ENCODE measurements at regions not wholly inside any gene's neighbourhood (a gene's known extent, or its start where the extent isn't known, plus 50 kb on each side); places are given as distances from the start of the nearest gene placed in this dataset.

DNA sequence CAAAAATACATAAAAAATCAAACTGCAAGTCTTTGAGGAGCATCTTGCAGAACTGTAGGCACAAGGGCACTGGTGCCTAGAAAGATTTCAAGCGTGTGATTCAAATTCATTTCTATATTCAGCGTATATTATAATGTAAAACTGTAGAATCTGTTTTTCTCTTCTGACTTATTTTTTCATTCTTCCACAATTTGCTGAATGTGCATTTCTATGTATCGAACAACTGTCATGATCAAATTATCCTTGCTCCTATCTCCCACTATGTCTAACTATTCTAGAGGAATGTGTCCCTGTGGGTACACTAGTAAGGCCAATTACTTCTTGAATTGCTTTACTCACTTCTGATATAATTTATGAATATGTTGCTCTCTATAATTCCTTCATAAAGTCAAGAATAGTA, 283.0 kb upstream of the MAGI2 start:
- POLR2A ChIA-PET: no interaction called here
- Histone ChIP-seq H3K36me3 (ENCODE audit: insufficient read depth, low read length) (no peaks in the 10 kb centered on the region), H3K9me3 (ENCODE audit: control insufficient read depth in 1 of 2, insufficient read depth in 1 of 2, low read length in 2 of 2) (peaks cover 17 to 18% of the 10 kb centered on the region in 2 experiments), H3K4me1 (ENCODE audit: insufficient read depth, low read length) (no peaks in the 10 kb centered on the region), H3K27ac (ENCODE audit: low read depth in 1 of 2, low read length in 2 of 2) (no peak overlapping the region), H3K27me3 (ENCODE audit: control insufficient read depth in 1 of 2, insufficient read depth in 2 of 2, low read length in 2 of 2) (no peaks in the 10 kb centered on the region), H3K4me3 (ENCODE audit: low read length) (no peak overlapping the region)
- intact Hi-C loops (cut with DNase I, micrococcal nuclease): no loop called here
- Mint-ChIP-seq H3K4me3 (no peak overlapping the region), H3K36me3 (ENCODE audit: low read depth) (no peaks in the 10 kb centered on the region), H3K9me3 (peaks cover 19% of the 10 kb centered on the region), H3K27me3 (no peaks in the 10 kb centered on the region), H3K4me1 (ENCODE audit: low read depth) (no peaks in the 10 kb centered on the region), H3K27ac (no peak overlapping the region)
- ATAC-seq (ENCODE audit: poor library complexity): no peak
- no peak for TF ChIP-seq CTCF (IDR thresholded peaks at IDR 0.05)
- no peak for DNase-seq
- CTCF ChIA-PET: no interaction called here

- CTCF ChIA-PET: no interaction called here
- Histone ChIP-seq H3K36me3 (ENCODE audit: insufficient read depth, low read length) (no peaks in the 10 kb centered on the region), H3K4me1 (ENCODE audit: insufficient read depth, low read length) (no peaks in the 10 kb centered on the region), H3K27me3 (ENCODE audit: control insufficient read depth in 1 of 2, insufficient read depth in 2 of 2, low read length in 2 of 2) (no peaks in the 10 kb centered on the region), H3K27ac (ENCODE audit: low read depth in 1 of 2, low read length in 2 of 2) (no peak overlapping the region), H3K9me3 (ENCODE audit: control insufficient read depth in 1 of 2, insufficient read depth in 1 of 2, low read length in 2 of 2) (peaks cover 15 to 17% of the 10 kb centered on the region in 2 experiments), H3K4me3 (ENCODE audit: low read length) (no peak overlapping the region)
- Mint-ChIP-seq H3K4me1 (ENCODE audit: low read depth) (no peaks in the 10 kb centered on the region), H3K9me3 (peaks cover 21% of the 10 kb centered on the region), H3K4me3 (no peak overlapping the region), H3K27me3 (no peaks in the 10 kb centered on the region), H3K36me3 (ENCODE audit: low read depth) (no peaks in the 10 kb centered on the region), H3K27ac (no peak overlapping the region)
- intact Hi-C loops (cut with DNase I, micrococcal nuclease): no loop called here
- no peak for TF ChIP-seq CTCF (IDR thresholded peaks at IDR 0.05)
- POLR2A ChIA-PET: no interaction called here
- ATAC-seq (ENCODE audit: poor library complexity): no peak
- no peak for DNase-seq
Measured at GRCh38 chr7:79735012-79735411, 281.5 kb upstream of the MAGI2 start.

GRCh38 chr7:79734181-79734580, 280.7 kb upstream of the MAGI2 start:
- H3K27me3 ChIP-seq (ENCODE audit: control insufficient read depth in 1 of 2, insufficient read depth in 2 of 2, low read length in 2 of 2): no peaks in the 10 kb centered on the region
- ATAC-seq (ENCODE audit: poor library complexity) (no peak), DNase-seq (no peak)
- H3K36me3 ChIP-seq (ENCODE audit: insufficient read depth, low read length): no peaks in the 10 kb centered on the region
- H3K27ac ChIP-seq (ENCODE audit: low read depth in 1 of 2, low read length in 2 of 2): no peak overlapping the region
- H3K36me3 Mint-ChIP-seq (ENCODE audit: low read depth): no peaks in the 10 kb centered on the region
- no peak for TF ChIP-seq CTCF (IDR thresholded peaks at IDR 0.05)
- H3K27ac Mint-ChIP-seq: no peak overlapping the region
- intact Hi-C loops (cut with DNase I, micrococcal nuclease): no loop called here
- no peaks in the 10 kb centered on the region for H3K27me3 Mint-ChIP-seq
- peaks cover 21% of the 10 kb centered on the region for H3K9me3 Mint-ChIP-seq
- H3K4me3 Mint-ChIP-seq: no peak overlapping the region
- H3K4me1 ChIP-seq (ENCODE audit: insufficient read depth, low read length): no peaks in the 10 kb centered on the region
- H3K4me3 ChIP-seq (ENCODE audit: low read length): no peak overlapping the region
- POLR2A ChIA-PET: no interaction called here
- CTCF ChIA-PET: no interaction called here
- H3K9me3 ChIP-seq (ENCODE audit: control insufficient read depth in 1 of 2, insufficient read depth in 1 of 2, low read length in 2 of 2): peaks cover 7 to 17% of the 10 kb centered on the region in 2 experiments
- H3K4me1 Mint-ChIP-seq (ENCODE audit: low read depth): no peaks in the 10 kb centered on the region

All from CD4-positive, alpha-beta T cell (primary cell).